Posterior vena cava (tissue), 2 donors: ENCODE measurements at regions not wholly inside any gene's neighbourhood (a gene's known extent, or its start where the extent isn't known, plus 50 kb on each side); places are given as distances from the start of the nearest gene placed in this dataset.
"Not testable (repeated sequence)": the region's sequence is repeated elsewhere in the genome, so short reads cannot be mapped to it uniquely, and the experiment has no call there.

ENCODE experiments used
- DNase-seq: peaks from one replicate; pipeline ENCODE4 v3.0.0-alpha.2; 2020; ENCODE audit warnings: low spot score
- intact Hi-C, 2 donors: fragments of 100-400 bp; cut with DNase I; formaldehyde crosslinking; loops; one replicate each; pipeline versions ENCODE4 v1.14.1 to v1.14.2; 2022 to 2023
- donor health status: DM: yes; HTN: yes; CAD: no.
- donor health status: DM: yes; HTN: yes; CAD: no.

GRCh38 chr2:131584380-131584779 is 56.7 kb downstream of the CCDC74A start:
- intact Hi-C loops: no loop called here
- no peak for DNase-seq

- no peak for DNase-seq
- intact Hi-C loops: no loop called here
Observed at GRCh38 chr2:131584940-131585339, 57.3 kb downstream of the CCDC74A start.

GRCh38 chr2:131588152-131588873 is 60.6 kb downstream of the CCDC74A start:
- no peak for DNase-seq
- intact Hi-C loops: no loop called here

GRCh38 chr2:131589126-131589525 is 61.4 kb downstream of the CCDC74A start:
- DNase-seq, intact Hi-C loops: not testable (repeated sequence)

- DNase-seq: no peak
- intact Hi-C loops: no loop called here
Observed at GRCh38 chr2:131590366-131590765, 62.7 kb downstream of the CCDC74A start.

- DNase-seq: no peak
- intact Hi-C loops: no loop called here
Observed at GRCh38 chr2:131590896-131591295, 63.2 kb downstream of the CCDC74A start.

GRCh38 chr2:131596561-131596960 is 68.9 kb downstream of the CCDC74A start:
- DNase-seq, intact Hi-C loops: not testable (repeated sequence)

- intact Hi-C loops, DNase-seq: not testable (repeated sequence)
Observed at GRCh38 chr2:131602444-131602843, 74.8 kb downstream of the CCDC74A start.

GRCh38 chr2:131604652-131605051 is 77.0 kb downstream of the CCDC74A start:
- DNase-seq, intact Hi-C loops: not testable (repeated sequence)

GRCh38 chr2:131606366-131606765 is 78.7 kb downstream of the CCDC74A start:
- DNase-seq, intact Hi-C loops: not testable (repeated sequence)

- DNase-seq, intact Hi-C loops: not testable (repeated sequence)
Observed at GRCh38 chr2:131607056-131607455, 79.4 kb downstream of the CCDC74A start.

- DNase-seq, intact Hi-C loops: not testable (repeated sequence)
Observed at GRCh38 chr2:131614539-131614938, 86.9 kb downstream of the CCDC74A start.

GRCh38 chr2:131618320-131618719 is 90.6 kb downstream of the CCDC74A start:
- intact Hi-C loops: not testable (repeated sequence)

GRCh38 chr2:131622874-131623273 is 95.2 kb downstream of the CCDC74A start:
- DNase-seq, intact Hi-C loops: not testable (repeated sequence)

More at GRCh38 chr2:131618320-131618719, 90.6 kb downstream of the CCDC74A start:
- DNase-seq: not testable (repeated sequence)

GRCh38 chr2:131626011-131626410 is 98.3 kb downstream of the CCDC74A start:
- DNase-seq, intact Hi-C loops: not testable (repeated sequence)

- DNase-seq, intact Hi-C loops: not testable (repeated sequence)
Observed at GRCh38 chr2:131626565-131626964, 98.9 kb downstream of the CCDC74A start.

GRCh38 chr2:131627777-131628176 is 100.1 kb downstream of the CCDC74A start:
- intact Hi-C loops, DNase-seq: not testable (repeated sequence)

GRCh38 chr2:131631648-131632047 is 104.0 kb downstream of the CCDC74A start:
- intact Hi-C loops, DNase-seq: not testable (repeated sequence)

- intact Hi-C loops, DNase-seq: not testable (repeated sequence)
Observed at GRCh38 chr2:131633405-131633804, 105.7 kb downstream of the CCDC74A start.

- intact Hi-C loops, DNase-seq: not testable (repeated sequence)
Observed at GRCh38 chr2:131633827-131634695, 106.4 kb downstream of the CCDC74A start.
